Vagina (tissue), 2 donors: ENCODE measurements at regions not wholly inside any gene's neighbourhood (a gene's known extent, or its start where the extent isn't known, plus 50 kb on each side); places are given as distances from the start of the nearest gene placed in this dataset.

ENCODE experiments used
- POLR2A ChIP-seq, 2 donors: fragments of 450-650 bp; IDR thresholded peaks; one replicate each; pipeline ENCODE4 v1.6.1; 2017; ENCODE audit warnings: antibody characterized with exemption in 2 of 2, mild to moderate bottlenecking in 2 of 2, moderate library complexity in 2 of 2
- POLR2AphosphoS5 ChIP-seq, 2 donors: sonication (generic); formaldehyde crosslinking; IDR thresholded peaks; one replicate each; pipeline ENCODE4 v1.9.0; 2017; ENCODE audit warnings: antibody characterized with exemption in 2 of 2, mild to moderate bottlenecking in 2 of 2, low read depth in 1 of 2; ENCODE audit not compliant: insufficient read depth in 1 of 2
- TF ChIP-seq, protein P1 (sequence below), 3 experiments: fragments of 450-650 bp in 2 of 3; fragments of 200-600 bp in 1 of 3; sonication (generic) in 1 of 3; IDR thresholded peaks; one replicate each; pipeline ENCODE4 v1.5.1; 2017 to 2019; ENCODE audit warnings: antibody characterized with exemption in 3 of 3, mild to moderate bottlenecking in 2 of 3, moderate library complexity in 2 of 3

DNA sequence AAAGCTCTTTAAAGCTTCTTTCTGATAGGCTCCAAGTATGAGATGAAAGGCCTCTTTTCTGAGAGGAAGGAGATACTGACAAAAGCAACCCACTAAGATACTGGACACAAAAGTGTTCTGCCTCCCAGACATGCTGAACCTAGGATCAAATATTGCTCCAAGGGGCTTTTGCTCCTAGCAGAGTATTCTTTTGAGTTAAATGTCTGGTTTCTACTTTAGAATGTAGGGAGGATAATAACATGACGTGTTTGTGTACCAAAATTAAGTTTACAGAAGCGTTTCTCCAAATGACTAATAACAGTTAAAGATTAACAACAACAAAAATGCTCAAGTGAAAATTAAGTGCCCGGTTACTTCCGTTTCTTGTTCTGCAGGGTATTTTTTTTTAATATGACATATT is 2293.3 kb upstream of the C9orf72 start:
- TF ChIP-seq, protein P1, sequence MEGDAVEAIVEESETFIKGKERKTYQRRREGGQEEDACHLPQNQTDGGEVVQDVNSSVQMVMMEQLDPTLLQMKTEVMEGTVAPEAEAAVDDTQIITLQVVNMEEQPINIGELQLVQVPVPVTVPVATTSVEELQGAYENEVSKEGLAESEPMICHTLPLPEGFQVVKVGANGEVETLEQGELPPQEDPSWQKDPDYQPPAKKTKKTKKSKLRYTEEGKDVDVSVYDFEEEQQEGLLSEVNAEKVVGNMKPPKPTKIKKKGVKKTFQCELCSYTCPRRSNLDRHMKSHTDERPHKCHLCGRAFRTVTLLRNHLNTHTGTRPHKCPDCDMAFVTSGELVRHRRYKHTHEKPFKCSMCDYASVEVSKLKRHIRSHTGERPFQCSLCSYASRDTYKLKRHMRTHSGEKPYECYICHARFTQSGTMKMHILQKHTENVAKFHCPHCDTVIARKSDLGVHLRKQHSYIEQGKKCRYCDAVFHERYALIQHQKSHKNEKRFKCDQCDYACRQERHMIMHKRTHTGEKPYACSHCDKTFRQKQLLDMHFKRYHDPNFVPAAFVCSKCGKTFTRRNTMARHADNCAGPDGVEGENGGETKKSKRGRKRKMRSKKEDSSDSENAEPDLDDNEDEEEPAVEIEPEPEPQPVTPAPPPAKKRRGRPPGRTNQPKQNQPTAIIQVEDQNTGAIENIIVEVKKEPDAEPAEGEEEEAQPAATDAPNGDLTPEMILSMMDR (IDR thresholded peaks at IDR 0.05) = no peak
- TF ChIP-seq POLR2A (IDR thresholded peaks at IDR 0.05) (no peak), POLR2AphosphoS5 (IDR thresholded peaks at IDR 0.05; ENCODE audit: insufficient read depth in 1 of 2, low read depth in 1 of 2) (no peak)
